HG03565 (cell line): ENCODE measurements at regions not wholly inside any gene's neighbourhood (a gene's known extent, or its start where the extent isn't known, plus 50 kb on each side); places are given as distances from the start of the nearest gene placed in this dataset.
"Not testable (repeated sequence)": the region's sequence is repeated elsewhere in the genome, so short reads cannot be mapped to it uniquely, and the experiment has no call there.

Experiments used
- ATAC-seq: cut with Tn5 transposase; IDR thresholded peaks from one replicate; pipeline ENCODE4 v1.9.1; 2021; ENCODE audit warnings: mild to moderate bottlenecking, moderate library complexity; ENCODE audit not compliant: unreplicated experiment

- ATAC-seq: peak; percentile 81
Observed at GRCh38 chr3:138890555-138891187, 55.9 kb upstream of the PIK3CB start.

GRCh38 chr3:138889792-138890191, 55.1 kb upstream of the PIK3CB start:
- no peak for ATAC-seq

GRCh38 chr3:138888560-138888959, 53.8 kb upstream of the PIK3CB start:
- no peak for ATAC-seq

GRCh38 chr3:138886096-138886495, 51.4 kb upstream of the PIK3CB start:
- not testable (repeated sequence) for ATAC-seq
